Small intestine (tissue), 7 donors: ENCODE measurements at regions not wholly inside any gene's neighbourhood (a gene's known extent, or its start where the extent isn't known, plus 50 kb on each side); places are given as distances from the start of the nearest gene placed in this dataset.

ENCODE experiments used
- DNase-seq, 2 donors: peaks; one replicate each; pipeline versions ENCODE4 v3.0.0 to v3.0.0-alpha.2; 2013
- FAIRE-seq: peaks from 2 replicates; lab custom pipeline; 2012; peaks lifted over from hg19 to GRCh38; lab: Jason Lieb, UNC
- H3K27ac ChIP-seq, 3 donors: one replicate each; pipeline ENCODE4 v1.5.1; 2013; ENCODE audit warnings: low read length in 2 of 3, mild to moderate bottlenecking in 2 of 3, control low read depth in 1 of 3, inconsistent platforms in 1 of 3, low read depth in 1 of 3, moderate library complexity in 1 of 3
- H3K27me3 ChIP-seq, 3 donors: one replicate each; pipeline ENCODE4 v1.6.1; 2013; ENCODE audit warnings: low read length in 3 of 3, inconsistent platforms in 1 of 3; ENCODE audit not compliant: control insufficient read depth in 3 of 3, insufficient read depth in 3 of 3
- H3K36me3 ChIP-seq, 3 donors: one replicate each; pipeline ENCODE4 v1.6.1; 2013; ENCODE audit warnings: low read length in 3 of 3, inconsistent platforms in 1 of 3, low read depth in 1 of 3, mild to moderate bottlenecking in 1 of 3, moderate library complexity in 1 of 3; ENCODE audit not compliant: control insufficient read depth in 3 of 3, insufficient read depth in 2 of 3
- H3K4me1 ChIP-seq, 3 donors: one replicate each; pipeline ENCODE4 v1.6.1; 2013; ENCODE audit warnings: low read length in 2 of 3, inconsistent platforms in 1 of 3, low read depth in 1 of 3, mild to moderate bottlenecking in 1 of 3, moderate library complexity in 1 of 3; ENCODE audit not compliant: control insufficient read depth in 3 of 3, insufficient read depth in 2 of 3
- H3K4me3 ChIP-seq, 3 donors: one replicate each; pipeline ENCODE4 v1.5.1; 2013; ENCODE audit warnings: low read length in 3 of 3, control low read depth in 1 of 3, inconsistent platforms in 1 of 3, low read depth in 1 of 3, mild to moderate bottlenecking in 1 of 3, moderate library complexity in 1 of 3
- H3K9me3 ChIP-seq, 2 donors: one replicate each; pipeline ENCODE4 v1.6.1; 2013; ENCODE audit warnings: low read depth in 1 of 2, low read length in 1 of 2; ENCODE audit not compliant: control insufficient read depth in 2 of 2, insufficient read depth in 1 of 2
- WGBS, 3 donors: extraction: QIAGEN DNeasy Blood & Tissue Kit; methylation state at CpG; one replicate each; pipeline ENCODE4 v1.1.7; 2013; 5-methylcytosine and 5-hydroxymethylcytosine counted together
- donor health status: healthy with polysubstance abuse.
- donor health status: control.
- donor health status: control.
- donor health status: Bipolar disorder and iron deficiency.
- donor health status: healthy.

- Histone ChIP-seq H3K36me3 (no peaks in the 10 kb centered on the region), H3K4me3 (no peak overlapping the region), H3K27me3 (no peaks in the 10 kb centered on the region), H3K27ac (no peak overlapping the region), H3K9me3 (no peaks in the 10 kb centered on the region), H3K4me1 (no peaks in the 10 kb centered on the region)
- WGBS, 3 donors, result 71 to 87% (median 85%) methylated on average over 2 of the region's 2 CpGs
- DNase-seq, result no peak
- FAIRE-seq, result no peak
Observed at GRCh38 chr2:66803726-66804125, 368.8 kb downstream of the MEIS1 start.

GRCh38 chr2:66805016-66805865 is 370.3 kb downstream of the MEIS1 start:
- Histone ChIP-seq H3K27ac (no peak overlapping the region), H3K9me3 (no peaks in the 10 kb centered on the region), H3K4me1 (no peaks in the 10 kb centered on the region), H3K36me3 (no peaks in the 10 kb centered on the region), H3K4me3 (no peak overlapping the region), H3K27me3 (no peaks in the 10 kb centered on the region)
- WGBS, 3 donors, result 53 to 66% (median 63%) methylated on average over 8 of the region's 8 CpGs
- FAIRE-seq (no peak), DNase-seq (no peak)

GRCh38 chr2:66805968-66806367 is 371.0 kb downstream of the MEIS1 start:
- H3K4me3 ChIP-seq, result no peak overlapping the region
- no peaks in the 10 kb centered on the region for H3K9me3 ChIP-seq
- no peaks in the 10 kb centered on the region for H3K4me1 ChIP-seq
- H3K27ac ChIP-seq, result no peak overlapping the region
- no peaks in the 10 kb centered on the region for H3K36me3 ChIP-seq
- no peaks in the 10 kb centered on the region for H3K27me3 ChIP-seq
- FAIRE-seq, result no peak
- DNase-seq, result no peak
- 59 to 64% (median 60%) methylated on average over 3 of the region's 3 CpGs for WGBS, 3 donors

- no peaks in the 10 kb centered on the region for H3K4me1 ChIP-seq
- DNase-seq (no peak), FAIRE-seq (no peak)
- H3K27ac ChIP-seq, result no peak overlapping the region
- H3K27me3 ChIP-seq, result no peaks in the 10 kb centered on the region
- no peak overlapping the region for H3K4me3 ChIP-seq
- no peaks in the 10 kb centered on the region for H3K36me3 ChIP-seq
- no peaks in the 10 kb centered on the region for H3K9me3 ChIP-seq
- WGBS, 3 donors, result 39 to 52% (median 50%) methylated on average over 1 of the region's 1 CpG
Observed at GRCh38 chr2:66813525-66813924, 378.6 kb downstream of the MEIS1 start.

- no peaks in the 10 kb centered on the region for H3K36me3 ChIP-seq
- no peaks in the 10 kb centered on the region for H3K27me3 ChIP-seq
- H3K4me3 ChIP-seq, result no peak overlapping the region
- 64 to 79% (median 71%) methylated on average over 2 of the region's 2 CpGs for WGBS, 3 donors
- no peaks in the 10 kb centered on the region for H3K9me3 ChIP-seq
- H3K27ac ChIP-seq, result no peak overlapping the region
- DNase-seq (no peak), FAIRE-seq (no peak)
- H3K4me1 ChIP-seq, result no peaks in the 10 kb centered on the region
Observed at GRCh38 chr2:66813976-66814375, 379.1 kb downstream of the MEIS1 start.

GRCh38 chr2:66814916-66815315 is 380.0 kb downstream of the MEIS1 start:
- H3K27me3 ChIP-seq, result no peaks in the 10 kb centered on the region
- H3K4me3 ChIP-seq, result no peak overlapping the region
- H3K36me3 ChIP-seq, result no peaks in the 10 kb centered on the region
- FAIRE-seq (no peak), DNase-seq (no peak)
- 64 to 75% (median 69%) methylated on average over 1 of the region's 1 CpG for WGBS, 3 donors
- H3K27ac ChIP-seq, result no peak overlapping the region
- no peaks in the 10 kb centered on the region for H3K4me1 ChIP-seq
- H3K9me3 ChIP-seq, result no peaks in the 10 kb centered on the region

GRCh38 chr2:66815886-66816285 is 381.0 kb downstream of the MEIS1 start:
- FAIRE-seq (no peak), DNase-seq (no peak)
- Histone ChIP-seq H3K9me3 (no peaks in the 10 kb centered on the region), H3K36me3 (no peaks in the 10 kb centered on the region), H3K4me3 (no peak overlapping the region), H3K27ac (no peak overlapping the region), H3K27me3 (no peaks in the 10 kb centered on the region), H3K4me1 (no peaks in the 10 kb centered on the region)
- 67 to 80% (median 79%) methylated on average over 4 of the region's 4 CpGs for WGBS, 3 donors

GRCh38 chr2:66821168-66821567 is 386.2 kb downstream of the MEIS1 start:
- Histone ChIP-seq H3K4me1 (peaks cover 0 to 4% (median 0%) of the 10 kb centered on the region in 3 donors), H3K36me3 (no peaks in the 10 kb centered on the region), H3K27ac (no peak overlapping the region), H3K9me3 (peaks cover 0 to 3% of the 10 kb centered on the region in 2 donors), H3K4me3 (no peak overlapping the region), H3K27me3 (no peaks in the 10 kb centered on the region)
- DNase-seq (no peak), FAIRE-seq (no peak)
- WGBS, 3 donors, result 66 to 83% (median 79%) methylated on average over 4 of the region's 4 CpGs
